Activated naive CD4-positive, alpha-beta T cell treated with anti-CD3 and anti-CD28 coated beads for 36 hours (primary cell): ENCODE measurements at regions not wholly inside any gene's neighbourhood (a gene's known extent, or its start where the extent isn't known, plus 50 kb on each side); places are given as distances from the start of the nearest gene placed in this dataset.
"Not testable (repeated sequence)": the region's sequence is repeated elsewhere in the genome, so short reads cannot be mapped to it uniquely, and the experiment has no call there.

ENCODE experiments used
- CTCF ChIA-PET: fragments of 350-600 bp; sonication (Branson Sonifier 250); formaldehyde crosslinking; loops from one replicate; lab custom pipeline; 2021; ENCODE audit warnings: antibody characterized with exemption; lab: Charles Lee
- DNase-seq: peaks from one replicate; pipeline ENCODE4 v3.0.0-alpha.2; 2020
- H3K27ac Mint-ChIP-seq: one replicate; pipeline ENCODE4 v1.8.0; 2021; ENCODE audit warnings: mild to moderate bottlenecking, mixed read lengths
- H3K27me3 Mint-ChIP-seq: one replicate; pipeline ENCODE4 v1.8.0; 2021; ENCODE audit warnings: low read depth, mixed read lengths
- H3K36me3 Mint-ChIP-seq: one replicate; pipeline ENCODE4 v1.8.0; 2021; ENCODE audit warnings: low read depth, mixed read lengths
- H3K4me1 Mint-ChIP-seq: one replicate; pipeline ENCODE4 v1.8.0; 2021; ENCODE audit warnings: low read depth, mixed read lengths
- H3K4me3 Mint-ChIP-seq: one replicate; pipeline ENCODE4 v1.8.0; 2021; ENCODE audit warnings: mild to moderate bottlenecking, moderate library complexity, mixed read lengths
- H3K9me3 Mint-ChIP-seq: one replicate; pipeline ENCODE4 v1.8.0; 2021; ENCODE audit warnings: mixed read lengths
- intact Hi-C: fragments of 100-400 bp; cut with micrococcal nuclease; formaldehyde crosslinking; loops from one replicate; pipeline ENCODE4 v1.15.1; 2023

DNA sequence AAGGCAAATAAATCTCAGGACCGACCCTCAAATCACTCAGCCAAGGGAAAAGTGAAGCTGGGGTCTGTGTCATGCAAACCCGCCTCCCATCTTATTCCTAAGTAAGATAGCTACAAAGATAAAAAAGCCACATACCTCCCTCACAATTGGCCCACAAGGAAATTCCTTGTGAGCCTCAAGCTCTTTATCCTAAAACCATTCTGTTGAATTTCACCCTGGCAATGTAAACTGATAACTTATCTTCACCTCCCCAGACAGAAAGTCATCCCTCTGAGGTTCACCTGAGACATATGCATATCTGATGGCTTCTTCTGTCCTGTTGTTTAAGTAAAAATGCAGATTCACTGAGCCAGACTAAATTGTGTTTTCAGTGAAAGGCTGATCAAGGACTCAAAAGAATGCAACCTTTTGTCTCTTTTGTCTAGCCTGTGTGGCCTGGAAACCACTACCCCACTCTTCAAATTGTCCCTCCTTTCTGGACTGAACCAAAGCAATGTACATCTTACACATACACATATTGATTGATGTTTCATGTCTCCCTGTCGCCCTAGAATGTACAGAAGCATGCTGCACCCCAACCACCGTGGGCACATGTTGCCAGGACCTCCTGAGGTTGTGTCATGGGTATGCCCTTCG lies 91.3 kb downstream of the MFAP3L start:
- Mint-ChIP-seq H3K9me3 (peaks cover 4% of the 10 kb centered on the region), H3K27ac (no peak overlapping the region), H3K4me1 (no peaks in the 10 kb centered on the region), H3K4me3 (no peak overlapping the region), H3K27me3 (no peaks in the 10 kb centered on the region), H3K36me3 (no peaks in the 10 kb centered on the region)
- intact Hi-C loops: no loop called here
- CTCF ChIA-PET: no interaction called here
- DNase-seq: no peak

DNA sequence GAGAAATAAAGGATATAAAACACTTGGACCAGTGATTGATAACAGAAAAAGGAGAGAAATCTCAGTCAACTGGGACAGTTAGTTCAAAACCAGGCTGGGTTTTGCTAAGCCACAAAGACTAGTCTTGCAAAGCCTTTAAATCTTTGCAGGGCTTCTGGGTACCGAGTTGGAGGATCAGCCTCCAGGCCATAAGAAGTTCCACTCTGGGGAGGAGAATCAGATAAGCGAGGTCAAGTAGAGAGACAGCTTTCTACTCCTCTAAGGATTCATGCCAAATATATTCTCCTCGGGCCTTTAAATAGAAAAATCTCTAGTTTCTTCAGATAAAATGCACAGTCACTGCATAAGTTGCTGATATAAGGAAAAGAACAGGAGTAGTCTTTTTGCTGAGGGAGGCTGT lies 92.7 kb downstream of the MFAP3L start:
- no peak for DNase-seq
- Mint-ChIP-seq H3K27ac (no peak overlapping the region), H3K4me3 (no peak overlapping the region), H3K4me1 (no peaks in the 10 kb centered on the region), H3K27me3 (peaks cover 4% of the 10 kb centered on the region), H3K36me3 (no peaks in the 10 kb centered on the region), H3K9me3 (peaks cover 4% of the 10 kb centered on the region)
- intact Hi-C loops: no loop called here
- CTCF ChIA-PET: interaction anchor here (0.7 kb wide), 1 partner anchor 44 kb away, joined by 5 read pairs; no protein-coding TSS in a partner anchor

DNA sequence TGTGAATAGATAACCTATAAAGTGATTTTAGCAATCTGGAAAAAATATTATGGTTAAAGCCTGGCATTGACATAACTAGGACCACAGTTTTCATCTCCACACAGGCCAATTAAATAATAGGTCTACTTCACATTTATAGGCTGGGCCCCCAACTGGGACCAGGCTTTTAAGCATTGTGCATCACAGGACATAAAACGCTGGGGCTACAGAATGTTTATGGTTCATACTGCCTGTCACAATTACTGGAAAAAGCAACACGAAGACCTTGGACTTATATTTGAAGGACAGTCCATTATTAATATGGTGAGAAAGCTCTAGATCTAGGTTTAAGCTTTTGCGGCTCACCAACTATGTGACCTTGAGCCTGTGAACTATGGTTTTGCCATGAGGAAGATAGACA lies 94.2 kb downstream of the MFAP3L start:
- intact Hi-C loops: no loop called here
- CTCF ChIA-PET: no interaction called here
- peaks cover 4% of the 10 kb centered on the region for H3K9me3 Mint-ChIP-seq
- peaks cover 7% of the 10 kb centered on the region for H3K27me3 Mint-ChIP-seq
- no peak overlapping the region for H3K27ac Mint-ChIP-seq
- no peaks in the 10 kb centered on the region for H3K4me1 Mint-ChIP-seq
- no peaks in the 10 kb centered on the region for H3K36me3 Mint-ChIP-seq
- DNase-seq: no peak
- H3K4me3 Mint-ChIP-seq: no peak overlapping the region

DNA sequence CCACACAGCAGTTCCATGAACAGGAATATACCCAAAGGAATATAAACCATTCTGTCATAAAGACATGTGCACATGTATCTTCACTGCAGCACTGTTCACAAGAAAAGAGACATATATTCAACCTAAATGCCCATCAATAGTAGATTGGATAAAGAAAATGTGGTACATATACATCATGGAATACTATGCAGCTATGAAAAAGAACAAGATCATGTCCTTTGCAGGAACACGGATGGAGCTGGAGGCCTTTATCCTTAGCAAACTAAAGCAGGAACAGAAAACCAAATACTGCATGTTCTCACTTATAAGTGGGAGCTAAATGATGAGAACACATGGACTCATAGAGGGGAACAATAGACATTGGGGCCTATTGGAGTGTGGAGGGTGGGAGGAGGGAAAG lies 95.4 kb downstream of the MFAP3L start:
- H3K36me3 Mint-ChIP-seq, DNase-seq, H3K27me3 Mint-ChIP-seq, H3K4me1 Mint-ChIP-seq, H3K9me3 Mint-ChIP-seq, H3K27ac Mint-ChIP-seq, intact Hi-C loops, CTCF ChIA-PET, H3K4me3 Mint-ChIP-seq: not testable (repeated sequence)

DNA sequence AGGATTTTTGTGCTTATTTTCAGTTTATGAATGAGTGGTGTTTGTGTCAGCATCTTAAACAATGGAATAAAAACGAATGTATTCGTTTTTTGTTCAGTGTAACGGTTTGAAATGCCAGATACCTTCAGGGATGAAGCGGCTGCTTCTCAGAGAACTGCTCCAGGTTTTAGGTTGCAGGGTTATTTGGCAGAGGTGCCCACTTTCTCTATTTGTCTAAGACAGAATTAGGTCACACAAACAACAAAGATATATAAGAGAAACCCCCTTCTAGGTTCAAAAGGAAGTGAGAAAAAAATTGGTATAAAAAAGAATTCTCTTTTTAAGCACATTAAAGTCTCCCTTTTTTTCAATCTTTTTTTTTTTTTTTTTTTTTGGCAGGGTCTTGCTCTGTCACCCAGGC lies 98.9 kb downstream of the MFAP3L start:
- H3K27me3 Mint-ChIP-seq: peaks cover 7% of the 10 kb centered on the region
- no peak overlapping the region for H3K27ac Mint-ChIP-seq
- H3K4me1 Mint-ChIP-seq: no peaks in the 10 kb centered on the region
- intact Hi-C loops: no loop called here
- no peak for DNase-seq
- no peak overlapping the region for H3K4me3 Mint-ChIP-seq
- no peaks in the 10 kb centered on the region for H3K36me3 Mint-ChIP-seq
- CTCF ChIA-PET: no interaction called here
- peaks cover 4% of the 10 kb centered on the region for H3K9me3 Mint-ChIP-seq

DNA sequence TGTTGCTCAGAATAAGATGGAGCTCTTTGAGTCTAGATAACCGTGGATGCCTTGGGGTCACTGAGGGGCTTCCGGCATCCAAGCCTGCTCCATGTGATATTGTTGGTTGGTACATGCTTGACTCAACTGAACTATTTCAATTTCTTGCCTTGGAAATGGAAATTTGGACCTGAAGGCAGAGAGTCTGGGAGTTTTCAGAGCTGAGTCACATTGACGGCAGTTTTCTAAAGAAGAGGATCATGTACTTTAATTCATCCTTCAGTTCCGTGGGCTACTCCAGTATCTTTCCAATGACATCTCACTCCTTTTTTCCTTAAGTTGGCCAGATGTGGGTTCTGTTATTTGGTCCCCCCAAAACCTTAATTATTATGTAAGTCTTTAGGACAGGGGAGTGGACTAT lies 100.5 kb downstream of the MFAP3L start:
- intact Hi-C loops: no loop called here
- Mint-ChIP-seq H3K4me3 (no peak overlapping the region), H3K36me3 (no peaks in the 10 kb centered on the region), H3K27me3 (peaks cover 7% of the 10 kb centered on the region), H3K4me1 (no peaks in the 10 kb centered on the region), H3K27ac (no peak overlapping the region), H3K9me3 (peaks cover 2% of the 10 kb centered on the region)
- CTCF ChIA-PET: no interaction called here
- DNase-seq: no peak

DNA sequence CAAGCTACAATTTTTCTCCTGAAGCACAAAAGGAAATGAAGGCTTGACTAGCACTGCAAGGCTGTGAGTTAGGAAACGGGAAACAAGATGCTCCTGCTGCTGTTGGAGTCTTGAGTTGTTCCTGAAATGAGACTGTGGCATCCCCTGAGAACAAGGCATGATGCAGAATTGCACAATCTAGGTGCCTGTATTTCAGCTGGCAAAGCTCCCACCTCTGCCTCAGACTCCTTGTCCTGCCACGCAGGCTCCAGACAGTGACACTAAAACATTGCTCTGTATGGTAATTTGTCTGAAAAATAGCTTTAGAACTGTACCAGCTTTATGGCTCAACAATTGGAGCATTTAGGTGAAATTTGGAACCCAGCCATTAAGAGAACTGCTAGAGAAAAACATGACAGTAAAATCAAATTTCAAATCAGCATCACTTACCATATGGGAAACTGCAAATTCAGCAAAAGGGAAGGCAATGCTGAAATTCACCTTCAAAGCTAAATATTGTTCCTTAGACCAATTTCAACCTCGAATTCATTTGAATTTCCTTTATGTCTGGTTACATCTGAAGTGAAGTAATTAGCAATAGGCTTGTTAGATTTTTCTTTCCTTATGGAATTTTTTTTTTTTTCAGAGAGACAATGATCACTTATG lies 103.4 kb downstream of the MFAP3L start:
- H3K9me3 Mint-ChIP-seq: no peaks in the 10 kb centered on the region
- H3K36me3 Mint-ChIP-seq: no peaks in the 10 kb centered on the region
- no peak overlapping the region for H3K4me3 Mint-ChIP-seq
- H3K4me1 Mint-ChIP-seq: no peaks in the 10 kb centered on the region
- intact Hi-C loops: no loop called here
- no peaks in the 10 kb centered on the region for H3K27me3 Mint-ChIP-seq
- no peak overlapping the region for H3K27ac Mint-ChIP-seq
- CTCF ChIA-PET: interaction anchor here (0.8 kb wide), 1 partner anchor 37 kb away, joined by 3 read pairs; no protein-coding TSS in a partner anchor
- no peak for DNase-seq

DNA sequence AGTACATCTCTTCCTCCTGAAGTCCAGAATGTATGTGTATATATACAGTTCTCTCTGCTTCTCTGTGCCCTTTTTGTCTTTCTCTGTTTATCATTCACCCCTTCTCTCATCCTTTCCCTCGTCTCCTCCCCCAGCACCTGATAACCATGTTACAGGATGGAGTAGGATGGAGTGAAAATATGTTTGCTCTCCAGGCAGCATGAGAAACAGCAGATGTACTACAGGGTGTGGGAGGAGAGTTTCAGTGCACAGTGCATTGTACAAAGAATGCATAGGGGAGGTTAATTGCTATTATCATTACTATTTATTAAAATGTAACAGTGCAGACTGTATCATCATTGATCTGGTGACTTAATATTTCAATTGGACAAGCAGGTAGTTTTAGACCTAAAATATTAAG lies 104.5 kb downstream of the MFAP3L start:
- Mint-ChIP-seq H3K27me3 (no peaks in the 10 kb centered on the region), H3K27ac (no peak overlapping the region), H3K4me3 (no peak overlapping the region), H3K36me3 (no peaks in the 10 kb centered on the region), H3K4me1 (no peaks in the 10 kb centered on the region), H3K9me3 (peaks cover 8% of the 10 kb centered on the region)
- CTCF ChIA-PET: no interaction called here
- intact Hi-C loops: no loop called here
- DNase-seq: no peak

DNA sequence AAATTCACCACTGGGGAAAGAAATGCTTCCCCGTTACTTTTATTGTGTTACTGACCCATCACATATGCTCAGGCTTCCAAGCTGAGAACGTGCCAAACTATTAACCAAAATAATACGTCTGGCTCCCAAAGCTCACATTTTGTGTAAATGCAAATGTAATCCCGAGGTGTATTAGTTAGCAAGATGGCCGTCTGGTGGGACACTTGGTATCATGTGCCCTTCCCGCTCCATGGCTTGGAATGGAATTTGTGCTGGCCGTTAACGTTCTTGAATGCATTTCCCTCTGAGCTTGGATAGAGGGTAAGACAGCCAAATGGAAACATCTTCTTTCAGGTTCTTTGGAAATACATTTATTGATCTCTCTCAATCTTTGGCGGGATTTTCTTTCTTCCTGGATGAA lies 105.0 kb downstream of the MFAP3L start:
- intact Hi-C loops: no loop called here
- H3K9me3 Mint-ChIP-seq: peaks cover 8% of the 10 kb centered on the region
- H3K27ac Mint-ChIP-seq: no peak overlapping the region
- DNase-seq: no peak
- no peak overlapping the region for H3K4me3 Mint-ChIP-seq
- no peaks in the 10 kb centered on the region for H3K27me3 Mint-ChIP-seq
- CTCF ChIA-PET: no interaction called here
- H3K4me1 Mint-ChIP-seq: no peaks in the 10 kb centered on the region
- no peaks in the 10 kb centered on the region for H3K36me3 Mint-ChIP-seq

DNA sequence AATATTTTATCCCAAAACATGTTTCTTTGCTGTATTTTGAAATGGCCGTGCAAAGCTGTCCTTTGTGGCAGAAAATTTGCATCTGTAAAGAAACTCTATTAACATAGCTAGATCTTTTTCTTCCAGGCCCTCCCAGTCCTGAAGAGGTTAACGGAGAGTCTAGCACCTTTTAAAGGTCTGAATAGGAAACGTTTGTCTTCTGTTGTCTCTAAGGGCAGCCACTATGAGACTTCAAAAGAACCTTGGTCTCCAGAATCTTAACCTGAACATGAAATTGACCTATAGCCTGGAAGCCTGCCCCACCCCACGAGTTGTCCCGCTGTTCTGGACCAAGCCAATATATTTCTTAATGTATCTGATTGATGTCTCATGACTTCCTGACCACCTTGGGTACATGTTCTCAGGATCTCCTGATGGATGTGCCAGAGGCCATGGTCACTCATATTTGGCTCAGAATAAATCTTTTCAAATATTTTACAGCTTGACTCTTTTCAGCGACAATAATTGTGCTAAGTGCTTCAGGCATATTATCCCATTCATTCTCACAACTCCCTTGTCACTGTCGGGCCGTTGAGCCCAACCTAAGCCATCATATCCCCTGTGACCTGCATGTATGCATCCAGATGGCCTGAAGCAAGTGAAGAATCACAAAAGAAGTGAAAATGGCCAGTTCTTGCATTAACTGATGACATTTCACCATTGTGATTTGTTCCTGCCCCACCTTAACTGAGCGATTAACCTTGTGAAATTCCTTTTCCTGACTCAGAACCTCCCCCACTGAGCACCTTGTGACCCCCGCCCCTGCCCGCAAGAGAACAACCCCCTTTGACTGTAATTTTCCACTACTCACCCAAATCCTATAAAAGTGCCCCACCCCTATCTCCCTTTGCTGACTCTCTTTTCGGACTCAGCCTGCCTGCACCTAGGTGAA lies 106.7 kb downstream of the MFAP3L start:
- H3K9me3 Mint-ChIP-seq, H3K4me1 Mint-ChIP-seq, H3K27me3 Mint-ChIP-seq, intact Hi-C loops, H3K27ac Mint-ChIP-seq, H3K36me3 Mint-ChIP-seq, H3K4me3 Mint-ChIP-seq, DNase-seq: not testable (repeated sequence)
- CTCF ChIA-PET: interaction anchor here (1.2 kb wide), 1 partner anchor 11 kb away, joined by 3 read pairs; no protein-coding TSS in a partner anchor

DNA sequence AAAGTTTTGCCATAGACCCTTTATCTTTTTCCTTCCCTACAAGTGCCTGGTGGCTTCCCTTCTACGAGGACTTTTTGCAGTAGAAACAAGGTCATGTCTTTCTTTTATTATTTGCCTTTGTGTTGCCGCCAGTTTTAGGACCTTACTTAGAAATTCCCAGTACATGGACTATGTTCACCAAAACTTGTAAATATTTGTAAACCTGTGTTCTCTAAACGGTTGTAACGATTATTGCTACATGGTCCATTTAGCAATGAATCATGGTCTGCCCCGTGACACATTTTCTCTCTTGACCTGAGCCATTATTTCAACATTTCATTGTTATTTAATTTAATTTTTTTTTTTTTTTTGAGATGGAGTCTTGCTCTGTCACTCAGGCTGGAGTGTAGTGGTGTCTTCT lies 110.7 kb downstream of the MFAP3L start:
- intact Hi-C loops: no loop called here
- Mint-ChIP-seq H3K9me3 (peaks cover 8% of the 10 kb centered on the region), H3K27me3 (no peaks in the 10 kb centered on the region), H3K4me3 (no peak overlapping the region), H3K36me3 (no peaks in the 10 kb centered on the region), H3K27ac (no peak overlapping the region), H3K4me1 (no peaks in the 10 kb centered on the region)
- CTCF ChIA-PET: no interaction called here
- no peak for DNase-seq

DNA sequence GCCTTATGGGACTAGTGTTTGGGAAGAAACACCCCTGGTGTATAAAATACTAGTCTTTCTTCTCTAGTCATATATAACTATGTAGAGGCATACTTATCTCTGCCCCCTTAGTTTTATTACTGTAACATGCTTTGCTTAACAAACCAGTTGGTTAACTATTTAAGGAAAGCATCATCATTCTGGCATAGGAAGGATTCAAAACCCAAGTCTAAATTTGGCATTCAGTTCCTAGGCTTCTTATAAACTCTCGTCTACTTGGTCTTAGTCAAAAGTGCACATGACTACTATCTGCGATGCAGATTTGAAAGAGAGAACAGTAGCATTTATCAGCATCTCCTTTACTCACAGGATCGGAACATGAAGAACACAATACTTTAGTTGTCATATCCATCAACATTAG lies 111.3 kb downstream of the MFAP3L start:
- intact Hi-C loops: no loop called here
- CTCF ChIA-PET: no interaction called here
- Mint-ChIP-seq H3K9me3 (peaks cover 8% of the 10 kb centered on the region), H3K27me3 (no peaks in the 10 kb centered on the region), H3K4me3 (no peak overlapping the region), H3K4me1 (no peaks in the 10 kb centered on the region), H3K27ac (no peak overlapping the region), H3K36me3 (no peaks in the 10 kb centered on the region)
- no peak for DNase-seq
